ENCODE measurements at regions not wholly inside any gene's neighbourhood (a gene's known extent, or its start where the extent isn't known, plus 50 kb on each side); places are given as distances from the start of the nearest gene placed in this dataset.

GRCh38 chr14:66234411-66234810 lies 251.8 kb upstream of the CCDC196 start:
- no peak for TF ChIP-seq POLR2A (IDR thresholded peaks at IDR 0.05)
- no peak for TF ChIP-seq CTCF (IDR thresholded peaks at IDR 0.05)

Data from body of pancreas (tissue), 4 donors.